HCT116 (cell line): ENCODE measurements at regions not wholly inside any gene's neighbourhood (a gene's known extent, or its start where the extent isn't known, plus 50 kb on each side); places are given as distances from the start of the nearest gene placed in this dataset.

Experiments used
- ATAC-seq: fragments of 200-7000 bp; cut with Tn5 transposase; 2 replicates; pipeline ENCODE4 v1.9.1; 2020; ENCODE audit warnings: mild to moderate bottlenecking, moderate library complexity
- BruUV-seq: library from RNA; stranded (reverse); fragments of 400-500 nt; replicated peaks from 2 replicates; lab custom pipeline; 2021; lab: Mats Ljungman, UMichigan
- CTCF ChIA-PET: fragments of 300-600 bp; sonication (Branson Sonifier 250); formaldehyde crosslinking; loops from one replicate; lab custom pipeline; 2021; ENCODE audit warnings: antibody characterized with exemption; lab: Charles Lee
- POLR2A ChIA-PET: fragments of 300-600, 350-600 bp; sonication (Branson Sonifier 250); formaldehyde crosslinking; loops from one replicate; lab custom pipeline; 2021; ENCODE audit warnings: antibody characterized with exemption; lab: Charles Lee
- RAD21 ChIA-PET, 2 experiments: fragments of 300-600 bp; sonication (Branson Sonifier 250); formaldehyde crosslinking; loops; one replicate each; lab custom pipeline; 2023; ENCODE audit warnings: low total read pairs in 2 of 2; ENCODE audit not compliant: uncharacterized antibody in 2 of 2, unreplicated experiment in 2 of 2, low non-redundant PET in 1 of 2; lab: Charles Lee
- DNase-seq: peaks from one replicate; pipeline ENCODE4 v3.0.0-alpha.2; 2010; ENCODE audit warnings: low read depth, low spot score
- H2AFZ ChIP-seq: fragments of 200-600 bp; shearing (Covaris generic), sonication (generic); 2 replicates; pipeline ENCODE4 v1.6.1; 2017; ENCODE audit warnings: low read depth, mixed run types, mixed read lengths, antibody characterized with exemption, low read length; ENCODE audit not compliant: poor library complexity, severe bottlenecking
- H3K27ac ChIP-seq: 2 replicates; pipeline ENCODE4 v1.5.1; 2012; ENCODE audit warnings: low read depth, low read length
- H3K27me3 ChIP-seq: fragments of 200-600 bp; sonication (generic); 2 replicates; pipeline ENCODE4 v1.6.1; 2016; ENCODE audit warnings: mixed run types, low read length, mixed read lengths; ENCODE audit not compliant: insufficient read depth
- H3K36me3 ChIP-seq, 2 experiments: fragments of 200-500 bp in 1 of 2; fragments of 200-600 bp in 1 of 2; sonication (Bioruptor generic) in 1 of 2; sonication (generic) in 1 of 2; 2 replicates each; pipeline versions ENCODE4 v1.5.1 to v1.6.1; 2014 to 2016; ENCODE audit warnings: low read length in 2 of 2, inconsistent platforms in 1 of 2, mixed read lengths in 1 of 2, mixed run types in 1 of 2; ENCODE audit not compliant: insufficient read depth in 2 of 2, control insufficient read depth in 1 of 2
- H3K4me1 ChIP-seq, 2 experiments: fragments of 200-600 bp in 1 of 2; sonication (generic) in 1 of 2; 2 replicates each; pipeline versions ENCODE4 v1.5.1 to v1.6.1; 2012 to 2017; ENCODE audit warnings: low read length in 2 of 2, inconsistent platforms in 1 of 2, mild to moderate bottlenecking in 1 of 2, mixed read lengths in 1 of 2, mixed run types in 1 of 2, moderate library complexity in 1 of 2; ENCODE audit not compliant: insufficient read depth in 2 of 2, control insufficient read depth in 1 of 2
- H3K4me2 ChIP-seq: fragments of 200-600 bp; sonication (generic); 2 replicates; pipeline ENCODE4 v1.6.1; 2017; ENCODE audit warnings: mixed run types, low read length, mixed read lengths
- H3K4me3 ChIP-seq, 2 experiments: fragments of 200-600 bp in 1 of 2; sonication (generic) in 1 of 2; replicated peaks in 1 of 2; 2 replicates each; pipeline ENCODE4 v1.5.1; 2011 to 2016; ENCODE audit warnings: low read length in 2 of 2, control low read depth in 1 of 2, low read depth in 1 of 2, mild to moderate bottlenecking in 1 of 2, mixed read lengths in 1 of 2, mixed run types in 1 of 2
- H3K79me2 ChIP-seq: fragments of 200-600 bp; sonication (generic); 2 replicates; pipeline ENCODE4 v1.6.1; 2017; ENCODE audit warnings: mild to moderate bottlenecking, mixed run types, low read length, moderate library complexity, mixed read lengths; ENCODE audit not compliant: insufficient read depth
- H3K9ac ChIP-seq: fragments of 200-600 bp; sonication (generic); 2 replicates; pipeline ENCODE4 v1.6.1; 2016; ENCODE audit warnings: low read length, mixed read lengths
- H3K9me2 ChIP-seq: fragments of 200-600 bp; sonication (generic), shearing (Covaris generic); 2 replicates; pipeline ENCODE4 v1.6.1; 2017; ENCODE audit warnings: mixed run types, mild to moderate bottlenecking, moderate library complexity; ENCODE audit not compliant: insufficient read depth
- H3K9me3 ChIP-seq, 2 experiments: fragments of 200-500 bp in 1 of 2; fragments of 200-600 bp in 1 of 2; sonication (Bioruptor generic) in 1 of 2; sonication (generic) in 1 of 2; 2 replicates each; pipeline ENCODE4 v1.6.1; 2014 to 2017; ENCODE audit warnings: low read length in 2 of 2, mixed read lengths in 2 of 2, inconsistent platforms in 1 of 2, low read depth in 1 of 2, mild to moderate bottlenecking in 1 of 2, mixed run types in 1 of 2, moderate library complexity in 1 of 2; ENCODE audit not compliant: control insufficient read depth in 1 of 2, insufficient read depth in 1 of 2
- H4K20me1 ChIP-seq: fragments of 200-600 bp; sonication (generic), shearing (Covaris generic); 2 replicates; pipeline ENCODE4 v1.6.1; 2017; ENCODE audit warnings: mixed run types, mild to moderate bottlenecking, moderate library complexity; ENCODE audit not compliant: insufficient read depth
- CBX3 ChIP-seq: IDR thresholded peaks from 2 replicates; pipeline ENCODE4 v1.6.1; 2012; ENCODE audit warnings: low read depth
- CEBPB ChIP-seq: IDR thresholded peaks from 2 replicates; pipeline ENCODE4 v1.6.1; 2012; ENCODE audit warnings: low read depth
- CTCF ChIP-seq, 3 experiments: fragments of 200-600 bp in 1 of 3; sonication (generic) in 1 of 3; IDR thresholded peaks in 2 of 3; conservative IDR thresholded peaks in 1 of 3; 2 replicates each; pipeline ENCODE4 v1.5.1; 2012 to 2017; ENCODE audit warnings: low read depth in 2 of 3, low read length in 2 of 3, antibody characterized with exemption in 1 of 3, borderline replicate concordance in 1 of 3, control low read depth in 1 of 3, mild to moderate bottlenecking in 1 of 3, mixed read lengths in 1 of 3, mixed run types in 1 of 3, moderate library complexity in 1 of 3; ENCODE audit not compliant: insufficient read depth in 1 of 3
- EGR1 ChIP-seq: IDR thresholded peaks from 2 replicates; pipeline ENCODE4 v1.6.1; 2012; ENCODE audit warnings: low read depth
- ELF1 ChIP-seq: IDR thresholded peaks from 2 replicates; pipeline ENCODE4 v1.6.1; 2012; ENCODE audit warnings: low read depth, borderline replicate concordance
- EZH2 ChIP-seq: fragments of 200-600 bp; sonication (generic); IDR thresholded peaks from 2 replicates; pipeline ENCODE4 v1.6.1; 2017; ENCODE audit warnings: antibody characterized with exemption, mixed run types
- EZH2phosphoT487 ChIP-seq: fragments of 200-600 bp; IDR thresholded peaks from 2 replicates; pipeline ENCODE4 v1.6.1; 2018; ENCODE audit warnings: antibody characterized with exemption, borderline replicate concordance
- FOSL1 ChIP-seq: IDR thresholded peaks from 2 replicates; pipeline ENCODE4 v1.6.1; 2012; ENCODE audit warnings: low read depth
- JUND ChIP-seq: IDR thresholded peaks from 2 replicates; pipeline ENCODE4 v1.6.1; 2012
- MAX ChIP-seq: IDR thresholded peaks from 2 replicates; pipeline ENCODE4 v1.6.1; 2012
- POLR2A ChIP-seq: IDR thresholded peaks from 2 replicates; pipeline ENCODE4 v1.7.0; 2011; ENCODE audit warnings: borderline replicate concordance; ENCODE audit not compliant: insufficient read depth, insufficient read length; ENCODE audit errors: extremely low read depth
- POLR2AphosphoS5 ChIP-seq: IDR thresholded peaks from 2 replicates; pipeline ENCODE4 v1.6.1; 2011; ENCODE audit warnings: mild to moderate bottlenecking, low read depth, low read length, moderate library complexity
- RAD21 ChIP-seq: IDR thresholded peaks from 2 replicates; pipeline ENCODE4 v1.6.1; 2012; ENCODE audit warnings: low read depth, mild to moderate bottlenecking
- SIN3A ChIP-seq: IDR thresholded peaks from 2 replicates; pipeline ENCODE4 v1.6.1; 2012; ENCODE audit warnings: low read depth
- SP1 ChIP-seq: IDR thresholded peaks from 2 replicates; pipeline ENCODE4 v1.6.1; 2012; ENCODE audit warnings: low read depth
- SRF ChIP-seq: IDR thresholded peaks from 2 replicates; pipeline ENCODE4 v1.6.1; 2012; ENCODE audit warnings: low read depth
- TCF7L2 ChIP-seq: IDR thresholded peaks from 2 replicates; pipeline ENCODE4 v1.7.0; 2011; ENCODE audit warnings: borderline replicate concordance, inconsistent platforms; ENCODE audit not compliant: insufficient read depth, insufficient read length; ENCODE audit errors: extremely low read depth
- YY1 ChIP-seq: IDR thresholded peaks from 2 replicates; pipeline ENCODE4 v1.6.1; 2011; ENCODE audit warnings: low read length, low read depth, moderate library complexity, mild to moderate bottlenecking; ENCODE audit not compliant: insufficient replicate concordance; ENCODE audit errors: extremely low read depth
- ZBTB33 ChIP-seq: IDR thresholded peaks from 2 replicates; pipeline ENCODE4 v1.6.1; 2011; ENCODE audit warnings: mild to moderate bottlenecking, low read length, moderate library complexity; ENCODE audit not compliant: insufficient replicate concordance; ENCODE audit errors: extremely low read depth
- intact Hi-C: fragments of 100-400 bp; cut with micrococcal nuclease; formaldehyde crosslinking; loops from 2 replicates; pipeline ENCODE4 v1.10.0; 2022

GRCh38 chr11:104700609-104701008 is 197.7 kb downstream of the CASP12 start:
- no peak for TF ChIP-seq CTCF (IDR thresholded peaks at IDR 0.05 in 2 of 3, conservative IDR thresholded peaks at IDR 0.05 in 1 of 3; ENCODE audit: borderline replicate concordance in 1 of 3, insufficient read depth in 1 of 3, low read depth in 2 of 3, low read length in 2 of 3)
- TF ChIP-seq CBX3 = no peak
- no peak for TF ChIP-seq MAX
- TF ChIP-seq CEBPB = no peak
- TF ChIP-seq SP1 = no peak
- no peak for TF ChIP-seq ELF1
- TF ChIP-seq YY1 = no peak
- no peak for TF ChIP-seq TCF7L2
- no peak for TF ChIP-seq POLR2AphosphoS5
- no peak for TF ChIP-seq FOSL1
- TF ChIP-seq POLR2A = no peak
- TF ChIP-seq EZH2phosphoT487 = no peak
- no peak for TF ChIP-seq JUND
- no peak for TF ChIP-seq RAD21
- no peak for TF ChIP-seq ZBTB33
- no peak for TF ChIP-seq SRF
- TF ChIP-seq SIN3A = no peak
- no peak for TF ChIP-seq EGR1
- no peak for TF ChIP-seq EZH2
- CTCF ChIA-PET = no interaction called here
- Histone ChIP-seq H3K4me2 (no peak overlapping the region), H3K9me2 (no peaks in the 10 kb centered on the region), H3K79me2 (no peaks in the 10 kb centered on the region), H3K9me3 (no peaks in the 10 kb centered on the region), H3K4me3 (no peak overlapping the region), H3K9ac (no peak overlapping the region), H3K36me3 (no peaks in the 10 kb centered on the region), H3K27me3 (no peaks in the 10 kb centered on the region), H3K4me1 (no peaks in the 10 kb centered on the region), H4K20me1 (no peaks in the 10 kb centered on the region), H3K27ac (no peak overlapping the region), H2AFZ (no peak overlapping the region)
- ATAC-seq (no peak), DNase-seq (no peak)
- POLR2A ChIA-PET = no interaction called here
- intact Hi-C loops = no loop called here
- RAD21 ChIA-PET = no interaction called here
- BruUV-seq = no TSS peak
